ENCODE measurements at regions not wholly inside any gene's neighbourhood (a gene's known extent, or its start where the extent isn't known, plus 50 kb on each side); places are given as distances from the start of the nearest gene placed in this dataset.

GRCh38 chr7:79988653-79989052 is 146.0 kb upstream of the GNAI1 start:
- Histone ChIP-seq H3K27ac (no peak overlapping the region), H3K4me3 (no peak overlapping the region), H3K4me1 (replicated peaks) (no peaks in the 10 kb centered on the region), H3K27me3 (replicated peaks; ENCODE audit: insufficient read depth) (no peaks in the 10 kb centered on the region), H3K9me3 (no peaks in the 10 kb centered on the region), H3K36me3 (no peaks in the 10 kb centered on the region)
- WGBS, result 86% methylated on average over 1 of the region's 1 CpG
- no peak for DNase-seq (ENCODE audit: low spot score)
- intact Hi-C loops (cut with DNase I), result no loop called here
- TF ChIP-seq CTCF (IDR thresholded peaks at IDR 0.05), result no peak
- TF ChIP-seq POLR2AphosphoS5 (IDR thresholded peaks at IDR 0.05), result no peak
- TF ChIP-seq POLR2A (IDR thresholded peaks at IDR 0.05), result no peak

- TF ChIP-seq POLR2AphosphoS5 (IDR thresholded peaks at IDR 0.05) (no peak), CTCF (IDR thresholded peaks at IDR 0.05) (no peak), POLR2A (IDR thresholded peaks at IDR 0.05) (no peak)
- Histone ChIP-seq H3K9me3 (no peaks in the 10 kb centered on the region), H3K4me1 (replicated peaks) (no peaks in the 10 kb centered on the region), H3K36me3 (no peaks in the 10 kb centered on the region), H3K27ac (no peak overlapping the region), H3K27me3 (replicated peaks; ENCODE audit: insufficient read depth) (no peaks in the 10 kb centered on the region), H3K4me3 (no peak overlapping the region)
- 78% methylated on average over 2 of the region's 2 CpGs for WGBS
- no peak for DNase-seq (ENCODE audit: low spot score)
- intact Hi-C loops (cut with DNase I), result no loop called here
Measured at GRCh38 chr7:79984210-79984609, 150.4 kb upstream of the GNAI1 start.

GRCh38 chr7:79982141-79982770 is 152.4 kb upstream of the GNAI1 start:
- TF ChIP-seq POLR2AphosphoS5 (IDR thresholded peaks at IDR 0.05), result no peak
- TF ChIP-seq POLR2A (IDR thresholded peaks at IDR 0.05), result no peak
- no peak for TF ChIP-seq CTCF (IDR thresholded peaks at IDR 0.05)
- no peak for DNase-seq (ENCODE audit: low spot score)
- no peaks in the 10 kb centered on the region for H3K9me3 ChIP-seq
- no peak overlapping the region for H3K27ac ChIP-seq
- intact Hi-C loops (cut with DNase I), result no loop called here
- H3K27me3 ChIP-seq (replicated peaks; ENCODE audit: insufficient read depth), result no peaks in the 10 kb centered on the region
- no peak overlapping the region for H3K4me3 ChIP-seq
- WGBS, result 27% methylated on average over 2 of the region's 2 CpGs
- H3K36me3 ChIP-seq, result no peaks in the 10 kb centered on the region
- no peaks in the 10 kb centered on the region for H3K4me1 ChIP-seq (replicated peaks)

GRCh38 chr7:79980376-79980775 is 154.3 kb upstream of the GNAI1 start:
- WGBS, result 42% methylated on average over 1 of the region's 1 CpG
- intact Hi-C loops (cut with DNase I), result no loop called here

More at GRCh38 chr7:79980376-79980775, 154.3 kb upstream of the GNAI1 start:
- no peaks in the 10 kb centered on the region for H3K27me3 ChIP-seq (replicated peaks; ENCODE audit: insufficient read depth)
- no peak overlapping the region for H3K4me3 ChIP-seq
- TF ChIP-seq POLR2A (IDR thresholded peaks at IDR 0.05) (no peak), CTCF (IDR thresholded peaks at IDR 0.05) (no peak), POLR2AphosphoS5 (IDR thresholded peaks at IDR 0.05) (no peak)
- H3K9me3 ChIP-seq, result no peaks in the 10 kb centered on the region
- H3K36me3 ChIP-seq, result no peaks in the 10 kb centered on the region
- H3K4me1 ChIP-seq (replicated peaks), result no peaks in the 10 kb centered on the region
- DNase-seq (ENCODE audit: low spot score), result no peak
- no peak overlapping the region for H3K27ac ChIP-seq

All from prostate gland (tissue), 2 donors.